Stimulated activated CD8-positive, alpha-beta memory T cell treated with anti-CD3 and anti-CD28 coated beads, Interleukin-2, amount 100 ng/mL, for 48 hours (primary cell): ENCODE measurements at regions not wholly inside any gene's neighbourhood (a gene's known extent, or its start where the extent isn't known, plus 50 kb on each side); places are given as distances from the start of the nearest gene placed in this dataset.

ENCODE experiments used
- DNase-seq, 2 donors: peaks; one replicate each; pipeline ENCODE4 v3.0.0-alpha.2; 2020; ENCODE audit warnings: low read depth in 2 of 2

GRCh38 chr7:51685794-51686193 is 369.2 kb upstream of the COBL start:
- no peak for DNase-seq

- no peak for DNase-seq
These were observed 364.2 kb upstream of the COBL start for GRCh38 chr7:51680594-51681399.

GRCh38 chr7:51679358-51679757 is 362.7 kb upstream of the COBL start:
- no peak for DNase-seq

GRCh38 chr7:51666751-51667150 is 350.1 kb upstream of the COBL start:
- no peak for DNase-seq

- no peak for DNase-seq
These were observed 349.7 kb upstream of the COBL start for GRCh38 chr7:51666266-51666665.

GRCh38 chr7:51665045-51665780 is 348.6 kb upstream of the COBL start:
- no peak for DNase-seq

- no peak for DNase-seq
These were observed 343.9 kb upstream of the COBL start for GRCh38 chr7:51660516-51660915.

GRCh38 chr7:51658684-51659083 is 342.1 kb upstream of the COBL start:
- DNase-seq = no peak

- DNase-seq = no peak
These were observed 331.3 kb upstream of the COBL start for GRCh38 chr7:51647931-51648351.

GRCh38 chr7:51647486-51647885 is 330.9 kb upstream of the COBL start:
- no peak for DNase-seq

GRCh38 chr7:51645702-51646298 is 329.2 kb upstream of the COBL start:
- no peak for DNase-seq

- DNase-seq = no peak
These were observed 328.6 kb upstream of the COBL start for GRCh38 chr7:51645255-51645654.

GRCh38 chr7:51644216-51644615 is 327.6 kb upstream of the COBL start:
- no peak for DNase-seq

- DNase-seq = no peak
These were observed 324.2 kb upstream of the COBL start for GRCh38 chr7:51640841-51641240.

- no peak for DNase-seq
These were observed 323.2 kb upstream of the COBL start for GRCh38 chr7:51639661-51640334.

- DNase-seq = no peak
These were observed 319.9 kb upstream of the COBL start for GRCh38 chr7:51636503-51636902.

GRCh38 chr7:51635775-51636174 is 319.2 kb upstream of the COBL start:
- no peak for DNase-seq

GRCh38 chr7:51634538-51634937 is 317.9 kb upstream of the COBL start:
- DNase-seq = no peak

GRCh38 chr7:51634025-51634424 is 317.4 kb upstream of the COBL start:
- DNase-seq = no peak

- no peak for DNase-seq
These were observed 317.0 kb upstream of the COBL start for GRCh38 chr7:51633596-51633995.

- no peak for DNase-seq
These were observed 316.4 kb upstream of the COBL start for GRCh38 chr7:51633006-51633405.

GRCh38 chr7:51630933-51631332 is 314.3 kb upstream of the COBL start:
- no peak for DNase-seq
